GM20000 (cell line): ENCODE measurements at regions not wholly inside any gene's neighbourhood (a gene's known extent, or its start where the extent isn't known, plus 50 kb on each side); places are given as distances from the start of the nearest gene placed in this dataset.

ENCODE experiments used
- DNase-seq: peaks from one replicate; pipeline ENCODE4 v3.0.0; 2012; ENCODE audit warnings: low spot score
- TF ChIP-seq, protein P1 (sequence below): IDR thresholded peaks from 2 replicates; pipeline ENCODE4 v1.5.1; 2012; ENCODE audit warnings: mild to moderate bottlenecking, control low read depth; ENCODE audit errors: extremely low read depth, missing control alignments

DNA sequence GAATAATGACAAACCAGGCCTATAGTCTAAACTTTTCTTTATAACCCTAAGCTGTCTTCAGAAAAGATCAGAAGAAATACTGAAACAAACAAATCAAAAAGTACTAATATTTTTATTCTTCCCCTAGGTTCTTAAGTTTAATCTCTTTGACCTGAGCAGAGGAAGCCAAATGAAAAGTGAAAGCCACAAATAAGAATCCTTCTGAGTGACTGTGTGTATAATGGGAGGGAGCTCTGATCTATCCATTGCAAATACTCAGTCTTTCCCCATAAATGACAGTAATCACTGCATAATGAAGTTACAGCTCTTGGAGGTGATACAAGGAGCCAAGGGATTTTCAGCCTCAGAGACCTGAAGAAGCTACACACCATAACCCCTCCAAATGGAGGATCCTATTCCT is 126.9 kb upstream of the ATP10B start:
- no peak for DNase-seq
- TF ChIP-seq, protein P1, sequence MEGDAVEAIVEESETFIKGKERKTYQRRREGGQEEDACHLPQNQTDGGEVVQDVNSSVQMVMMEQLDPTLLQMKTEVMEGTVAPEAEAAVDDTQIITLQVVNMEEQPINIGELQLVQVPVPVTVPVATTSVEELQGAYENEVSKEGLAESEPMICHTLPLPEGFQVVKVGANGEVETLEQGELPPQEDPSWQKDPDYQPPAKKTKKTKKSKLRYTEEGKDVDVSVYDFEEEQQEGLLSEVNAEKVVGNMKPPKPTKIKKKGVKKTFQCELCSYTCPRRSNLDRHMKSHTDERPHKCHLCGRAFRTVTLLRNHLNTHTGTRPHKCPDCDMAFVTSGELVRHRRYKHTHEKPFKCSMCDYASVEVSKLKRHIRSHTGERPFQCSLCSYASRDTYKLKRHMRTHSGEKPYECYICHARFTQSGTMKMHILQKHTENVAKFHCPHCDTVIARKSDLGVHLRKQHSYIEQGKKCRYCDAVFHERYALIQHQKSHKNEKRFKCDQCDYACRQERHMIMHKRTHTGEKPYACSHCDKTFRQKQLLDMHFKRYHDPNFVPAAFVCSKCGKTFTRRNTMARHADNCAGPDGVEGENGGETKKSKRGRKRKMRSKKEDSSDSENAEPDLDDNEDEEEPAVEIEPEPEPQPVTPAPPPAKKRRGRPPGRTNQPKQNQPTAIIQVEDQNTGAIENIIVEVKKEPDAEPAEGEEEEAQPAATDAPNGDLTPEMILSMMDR, result no peak

DNA sequence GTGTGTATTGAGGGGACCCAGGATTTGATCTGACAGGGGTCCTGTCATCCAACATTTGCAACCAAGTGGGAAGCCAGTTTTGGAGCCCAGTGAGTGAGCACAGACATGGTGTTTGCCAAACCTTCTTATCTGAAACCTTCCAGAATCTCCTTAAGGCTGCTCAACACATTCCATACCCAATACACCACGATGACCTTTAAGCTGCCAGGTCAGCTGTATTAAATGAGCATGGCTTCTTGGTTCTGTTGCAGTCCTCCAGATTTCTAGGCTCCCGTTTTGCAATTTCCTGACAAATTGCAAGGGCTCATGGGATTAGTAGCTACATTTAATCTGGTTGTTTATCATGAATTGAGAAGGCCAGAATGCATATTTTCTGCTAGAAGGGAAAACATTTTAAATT is 124.2 kb upstream of the ATP10B start:
- TF ChIP-seq, protein P1, result no peak
- DNase-seq, result no peak

DNA sequence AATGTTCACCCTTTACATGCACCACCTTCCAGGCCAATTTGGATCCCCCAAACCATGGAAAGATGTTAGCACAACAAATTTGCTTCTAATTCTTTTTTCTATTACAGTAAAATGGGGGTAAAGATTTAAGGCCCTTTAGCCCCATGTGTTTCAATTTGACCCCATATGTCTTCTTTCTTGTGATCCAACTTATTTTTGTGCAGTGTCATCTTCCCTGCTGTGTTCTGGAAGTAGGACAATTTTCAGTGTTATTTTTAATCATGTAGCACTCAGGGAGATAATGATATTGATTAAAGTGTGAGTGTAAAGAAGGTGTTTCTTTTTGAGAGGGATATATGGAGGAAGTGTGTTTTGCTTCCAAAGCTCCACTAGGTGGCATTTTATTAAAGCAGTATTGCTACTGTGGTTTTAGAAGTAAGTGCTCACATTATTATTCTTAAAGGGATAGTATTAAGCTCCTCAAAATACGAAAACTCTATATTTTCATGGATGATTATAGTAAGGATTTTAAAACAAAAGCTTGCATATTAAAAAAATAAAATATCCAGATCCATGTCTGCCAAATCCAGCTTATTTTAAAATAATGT is 118.7 kb upstream of the ATP10B start:
- TF ChIP-seq, protein P1, result peak; percentile 4

DNA sequence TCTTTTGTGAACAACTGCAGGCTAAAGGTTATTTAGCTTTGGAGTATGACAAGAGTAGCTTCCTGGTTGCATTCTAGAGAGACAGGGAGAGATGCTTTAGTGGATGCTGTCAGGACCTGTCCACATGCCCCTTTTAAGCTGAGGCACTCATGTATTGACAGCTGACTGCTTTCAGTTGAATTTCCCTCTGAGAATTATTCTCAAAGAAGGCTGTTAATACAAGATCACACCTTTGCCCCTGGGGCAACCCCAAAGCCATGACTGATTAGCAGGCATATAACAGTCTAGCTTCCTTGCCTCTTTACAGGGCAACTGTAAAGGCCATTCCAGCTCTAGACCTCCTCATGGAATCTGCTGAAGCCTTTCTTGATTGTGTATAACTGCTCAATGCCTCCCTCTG is 117.6 kb upstream of the ATP10B start:
- no peak for DNase-seq
- TF ChIP-seq, protein P1, result no peak

More for the DNA sequence above, 118.7 kb upstream of the ATP10B start:
- no peak for DNase-seq

DNA sequence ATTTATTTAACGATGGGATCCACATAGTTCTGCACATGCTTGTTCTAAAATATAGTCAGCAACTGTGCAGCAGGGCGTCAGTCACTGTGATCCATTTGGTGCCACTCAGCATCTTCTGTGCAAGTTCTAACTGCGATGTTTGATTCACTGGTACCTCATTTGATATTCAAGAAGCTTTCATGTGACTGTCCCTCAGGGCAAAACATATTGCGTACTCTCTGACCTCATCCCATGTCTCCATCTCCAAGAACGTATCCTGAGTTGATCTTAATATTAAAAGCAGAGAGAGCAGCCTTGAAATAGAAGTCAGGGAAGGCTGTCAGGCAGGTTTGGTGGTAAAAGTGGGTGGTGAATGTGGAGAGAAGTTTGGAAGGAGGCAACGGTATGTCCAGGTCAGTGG is 116.5 kb upstream of the ATP10B start:
- TF ChIP-seq, protein P1, result no peak
- no peak for DNase-seq

DNA sequence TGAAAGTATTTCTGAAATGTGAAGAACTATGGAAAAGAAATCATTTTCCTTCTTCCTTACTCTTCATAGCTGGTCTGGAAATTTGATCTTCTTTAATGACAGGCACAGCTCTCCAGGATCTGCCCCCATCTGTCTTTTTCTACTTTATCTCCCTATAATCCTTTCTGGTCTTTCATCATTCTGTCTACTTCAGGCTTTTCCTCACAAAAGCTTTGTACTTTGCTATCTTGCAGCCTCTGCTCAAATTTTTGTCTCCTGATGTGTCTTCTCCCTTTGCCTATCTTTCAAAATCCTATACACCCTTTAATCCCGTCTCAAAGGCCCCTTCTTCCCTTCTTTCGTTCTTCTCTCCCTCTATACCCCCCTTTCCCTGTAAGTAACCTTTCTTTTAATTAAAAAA is 114.9 kb upstream of the ATP10B start:
- DNase-seq, result no peak
- TF ChIP-seq, protein P1, result no peak

DNA sequence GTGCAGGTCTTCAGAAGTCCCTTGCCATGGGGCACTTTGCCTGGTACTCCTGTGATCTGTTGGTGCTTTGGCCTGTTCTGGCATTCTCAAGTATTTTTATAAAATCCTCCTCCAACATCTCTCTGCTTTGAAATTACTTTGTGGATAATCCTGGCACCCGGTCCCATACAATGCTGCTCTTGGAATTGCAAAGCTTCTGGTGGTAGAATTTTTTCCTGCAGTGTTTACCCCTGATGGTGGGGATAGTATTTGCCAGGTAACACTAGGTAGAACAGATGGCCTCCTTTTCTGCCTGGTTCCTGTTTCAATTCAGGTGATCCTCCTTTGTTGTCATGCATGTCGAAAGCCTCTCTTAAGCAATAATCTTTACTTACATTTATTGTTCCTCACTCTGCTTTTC is 109.8 kb upstream of the ATP10B start:
- no peak for DNase-seq

More for the DNA sequence above, 109.8 kb upstream of the ATP10B start:
- TF ChIP-seq, protein P1, result no peak
